Glomerular endothelial cell (primary cell): ENCODE measurements at regions not wholly inside any gene's neighbourhood (a gene's known extent, or its start where the extent isn't known, plus 50 kb on each side); places are given as distances from the start of the nearest gene placed in this dataset.

ENCODE experiments used
- DNase-seq: peaks from one replicate; pipeline ENCODE4 v3.0.0-alpha.2; 2011; ENCODE audit warnings: low read depth, low spot score; ENCODE audit errors: extremely low read depth

- DNase-seq, result no peak
Measured at GRCh38 chr12:60120199-60120598, 524.4 kb downstream of the SLC16A7 start.

- DNase-seq, result no peak
Measured at GRCh38 chr12:60123557-60123956, 527.7 kb downstream of the SLC16A7 start.

- no peak for DNase-seq
Measured at GRCh38 chr12:60137513-60137912, 541.7 kb downstream of the SLC16A7 start.

GRCh38 chr12:60138526-60138925 lies 542.7 kb downstream of the SLC16A7 start:
- no peak for DNase-seq

- DNase-seq, result no peak
Measured at GRCh38 chr12:60144395-60144794, 548.6 kb downstream of the SLC16A7 start.

GRCh38 chr12:60148109-60148508 lies 552.3 kb downstream of the SLC16A7 start:
- peak; percentile 41 for DNase-seq

GRCh38 chr12:60148831-60149230 lies 553.0 kb downstream of the SLC16A7 start:
- peak; percentile 25 for DNase-seq

GRCh38 chr12:60152756-60153155 lies 556.9 kb downstream of the SLC16A7 start:
- DNase-seq, result no peak

GRCh38 chr12:60159761-60160160 lies 563.9 kb downstream of the SLC16A7 start:
- no peak for DNase-seq

GRCh38 chr12:60162988-60163720 lies 567.3 kb downstream of the SLC16A7 start:
- no peak for DNase-seq

GRCh38 chr12:60165781-60166180 lies 570.0 kb downstream of the SLC16A7 start:
- DNase-seq, result no peak

GRCh38 chr12:60168441-60168840 lies 572.6 kb downstream of the SLC16A7 start:
- no peak for DNase-seq

- DNase-seq, result no peak
Measured at GRCh38 chr12:60169904-60170303, 574.1 kb downstream of the SLC16A7 start.

GRCh38 chr12:60172266-60173211 lies 576.7 kb downstream of the SLC16A7 start:
- no peak for DNase-seq

- DNase-seq, result no peak
Measured at GRCh38 chr12:60173224-60174170, 577.7 kb downstream of the SLC16A7 start.

GRCh38 chr12:60174476-60174875 lies 578.6 kb downstream of the SLC16A7 start:
- no peak for DNase-seq

- no peak for DNase-seq
Measured at GRCh38 chr12:60174941-60175340, 579.1 kb downstream of the SLC16A7 start.

GRCh38 chr12:60176891-60177290 lies 581.1 kb downstream of the SLC16A7 start:
- no peak for DNase-seq

GRCh38 chr12:60180298-60180697 lies 584.5 kb downstream of the SLC16A7 start:
- no peak for DNase-seq

- DNase-seq, result no peak
Measured at GRCh38 chr12:60182354-60182753, 586.5 kb downstream of the SLC16A7 start.

- no peak for DNase-seq
Measured at GRCh38 chr12:60184096-60184495, 588.3 kb downstream of the SLC16A7 start.
